T-helper 1 cell (primary cell): ENCODE measurements at regions not wholly inside any gene's neighbourhood (a gene's known extent, or its start where the extent isn't known, plus 50 kb on each side); places are given as distances from the start of the nearest gene placed in this dataset.

ENCODE experiments used
- DNase-seq, 5 donors: peaks; one replicate each; pipeline ENCODE4 v3.0.0-alpha.2; 2012 to 2020

DNA sequence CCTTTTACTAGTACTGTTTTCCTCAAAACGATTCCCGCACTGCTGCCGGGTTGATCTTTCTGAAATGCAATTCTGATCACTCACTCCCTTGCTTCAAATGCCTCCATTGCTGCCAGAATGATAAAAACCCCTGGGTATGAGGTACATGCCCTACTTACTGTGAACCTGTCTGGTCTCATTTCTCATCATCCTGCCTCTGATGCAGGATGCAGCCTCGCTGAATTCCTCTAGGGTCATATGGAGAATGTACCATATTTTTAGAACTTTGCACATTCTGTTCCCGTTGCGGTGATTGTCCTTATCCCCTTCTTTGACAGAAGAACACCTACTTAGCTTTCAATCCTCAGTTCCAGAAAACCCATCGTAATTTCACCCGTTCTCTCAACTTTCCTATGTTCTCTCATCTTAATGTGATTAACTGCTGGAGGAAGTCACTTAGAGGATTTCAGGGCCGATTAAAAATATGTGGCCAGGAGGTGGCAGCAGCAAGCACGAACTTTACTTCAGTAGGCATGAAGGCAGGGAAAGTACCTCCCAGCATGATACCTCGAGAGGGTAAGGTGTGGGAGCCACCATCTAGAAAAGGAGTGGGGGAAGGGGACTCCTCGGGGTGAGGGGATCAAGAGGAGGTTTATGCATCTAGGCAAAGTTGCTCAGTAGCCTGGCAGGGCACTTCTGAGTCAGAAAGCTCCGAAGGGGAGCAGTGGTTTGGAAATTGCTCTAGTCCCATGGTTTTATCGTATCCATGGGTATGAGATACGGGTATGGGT is 361.5 kb upstream of the ZP4 start:
- peak in 1 of 5 donors; percentile 5 for DNase-seq

GRCh38 chr1:238248356-238248755 is 357.6 kb upstream of the ZP4 start:
- DNase-seq = no peak

DNA sequence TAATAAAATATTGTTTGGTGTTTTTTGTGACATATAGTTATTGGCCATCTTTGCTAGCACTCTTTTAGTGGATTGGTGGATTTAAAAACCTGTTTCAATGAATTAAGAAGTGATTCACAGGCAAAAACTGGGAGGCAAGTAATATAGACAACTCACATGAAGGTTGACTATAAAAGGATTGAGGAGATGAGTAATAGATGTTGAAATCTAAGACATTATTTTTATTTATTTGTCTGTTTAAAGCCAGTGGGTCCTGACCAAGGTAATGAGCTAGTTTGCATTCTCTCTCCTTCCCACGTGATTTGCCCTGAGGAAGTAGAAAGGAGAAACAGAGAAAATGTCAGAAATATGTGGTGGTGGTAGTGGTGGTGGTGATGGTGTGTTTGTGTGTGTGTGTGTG is 351.5 kb upstream of the ZP4 start:
- DNase-seq = no peak

DNA sequence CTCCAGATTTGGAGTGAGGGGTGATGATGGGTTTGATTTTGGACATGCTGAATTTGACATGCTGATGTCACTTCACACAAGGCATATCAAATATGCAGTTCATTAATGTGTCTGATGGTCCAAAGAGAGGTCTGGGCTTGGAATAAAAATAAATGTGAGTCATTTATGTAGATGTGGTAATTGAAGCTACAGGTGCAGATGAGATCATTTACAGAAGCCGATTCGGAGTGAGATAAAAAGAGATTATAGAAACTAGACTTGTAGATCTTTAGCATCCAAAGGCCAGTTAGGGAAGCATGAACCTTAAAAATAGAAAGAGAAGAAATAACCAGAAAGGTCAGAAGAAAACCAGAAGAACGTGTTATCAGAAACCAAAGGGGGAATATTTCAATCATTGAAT is 350.9 kb upstream of the ZP4 start:
- no peak for DNase-seq

GRCh38 chr1:238239343-238239742 is 348.6 kb upstream of the ZP4 start:
- DNase-seq = no peak

DNA sequence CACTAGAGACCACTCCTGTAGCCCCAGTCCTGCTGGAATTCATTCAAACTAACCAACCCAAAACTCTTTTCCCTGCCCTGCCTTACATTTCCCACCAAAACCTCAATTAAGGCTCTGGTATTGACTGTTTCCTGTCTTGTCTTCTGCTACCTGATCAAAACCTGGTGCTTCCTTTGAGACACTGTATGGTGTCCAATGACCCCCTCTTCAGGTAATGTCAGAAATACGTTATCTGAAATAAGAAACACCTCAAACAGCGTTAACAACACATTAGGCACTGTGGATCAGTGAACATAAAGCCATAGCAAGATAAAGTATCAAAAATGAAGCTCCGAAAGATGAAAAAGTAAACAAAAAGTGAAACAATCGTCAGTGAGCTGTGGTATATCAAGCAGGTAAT is 343.2 kb upstream of the ZP4 start:
- no peak for DNase-seq

DNA sequence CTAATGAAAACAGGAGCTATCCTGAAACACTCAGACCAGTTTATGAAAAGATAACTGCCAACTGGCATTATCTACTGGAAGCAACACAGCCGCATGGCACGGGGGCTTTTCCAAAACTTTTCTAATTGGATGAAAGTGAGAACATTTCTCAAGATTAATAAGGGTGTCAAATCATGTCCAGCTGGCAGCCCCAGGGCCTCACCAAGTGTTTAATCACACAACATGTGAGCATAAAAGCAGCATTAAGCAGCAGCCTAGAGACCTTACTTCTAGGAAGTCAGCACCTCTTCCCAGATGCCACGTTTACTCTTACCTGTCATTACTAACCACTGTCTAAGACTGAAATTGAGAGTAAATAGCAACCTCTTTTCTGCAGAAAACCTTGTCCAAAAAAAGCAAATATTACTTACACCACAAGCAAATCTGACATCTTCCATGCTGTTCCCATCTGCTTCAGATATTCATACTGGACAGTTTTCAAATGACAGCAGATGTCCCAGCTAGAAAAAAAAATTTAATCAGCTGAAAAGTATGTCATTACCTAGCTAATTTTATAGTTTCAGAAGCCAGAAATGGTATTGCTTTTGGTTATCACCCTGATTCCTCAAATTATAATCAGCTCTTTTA is 341.5 kb upstream of the ZP4 start:
- no peak for DNase-seq

- DNase-seq = no peak
These were observed 336.1 kb upstream of the ZP4 start for GRCh38 chr1:238226810-238227209.

GRCh38 chr1:238223076-238223640 is 332.4 kb upstream of the ZP4 start:
- no peak for DNase-seq

- DNase-seq = no peak
These were observed 331.0 kb upstream of the ZP4 start for GRCh38 chr1:238221738-238222137.

GRCh38 chr1:238214449-238214848 is 323.7 kb upstream of the ZP4 start:
- no peak for DNase-seq

DNA sequence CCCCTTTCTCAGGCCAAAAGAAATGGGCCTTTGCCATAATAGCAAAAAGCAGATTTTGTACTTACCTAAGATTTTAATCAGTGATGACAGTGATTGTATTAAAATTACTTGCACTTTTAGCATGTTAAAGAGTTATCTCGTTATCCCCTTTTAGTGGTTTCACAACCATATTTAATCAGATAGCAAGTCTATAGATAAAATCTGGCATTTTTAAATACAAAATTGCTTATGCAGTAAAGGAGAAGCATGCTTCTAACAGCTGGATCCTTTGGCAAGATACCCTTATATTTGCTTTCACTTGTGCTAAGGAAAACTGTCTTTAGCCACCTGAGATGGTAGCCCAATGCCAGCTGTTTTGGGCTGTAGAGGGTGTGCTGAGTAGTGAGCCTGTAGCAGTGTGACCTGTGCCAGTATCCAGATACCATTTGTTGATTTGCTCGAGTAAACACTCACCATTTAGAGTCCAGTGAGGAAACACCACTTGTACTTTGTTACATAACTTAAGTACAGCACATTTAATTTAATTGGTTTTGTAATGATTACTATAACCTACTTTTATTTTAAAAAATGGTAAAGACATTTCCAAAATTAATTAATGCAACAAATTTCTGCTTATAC is 314.4 kb upstream of the ZP4 start:
- DNase-seq = no peak

DNA sequence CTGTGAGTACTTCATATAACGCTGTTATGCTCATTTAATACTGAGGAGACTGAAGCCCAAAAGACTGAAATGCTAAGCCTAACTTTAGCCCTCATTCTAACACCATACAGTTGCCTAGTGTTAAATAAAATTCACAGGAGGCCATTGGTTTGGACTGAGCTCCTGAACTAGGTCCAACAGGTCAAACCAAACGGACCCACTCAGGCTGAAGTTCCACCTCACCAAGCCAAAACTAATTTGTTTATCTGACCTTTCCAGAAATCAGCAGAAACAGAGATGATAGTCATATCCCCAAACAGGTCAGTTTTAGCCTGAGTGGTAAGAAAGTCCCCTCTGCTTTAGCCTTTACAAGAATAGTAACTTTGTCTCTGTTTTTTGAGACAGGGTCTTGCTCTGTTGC is 311.3 kb upstream of the ZP4 start:
- no peak for DNase-seq

DNA sequence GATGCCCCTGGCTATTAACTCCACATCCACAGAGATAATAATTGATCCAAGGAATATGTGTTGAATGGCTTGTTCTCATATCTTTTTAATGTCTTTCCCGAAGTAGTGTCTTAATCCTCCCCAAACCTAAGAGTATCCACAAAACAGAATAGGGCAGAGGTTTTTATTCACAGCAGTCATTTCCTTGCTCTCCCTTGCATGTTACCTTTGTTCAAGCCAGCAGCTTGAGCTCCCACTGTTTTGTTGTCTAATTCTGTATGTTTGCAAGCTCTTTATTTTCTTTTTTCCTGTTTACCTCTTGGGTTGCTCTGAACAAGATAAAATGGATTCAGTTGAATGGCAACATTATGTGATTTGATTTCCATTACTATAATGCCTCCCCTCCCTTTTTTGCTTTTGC is 308.6 kb upstream of the ZP4 start:
- DNase-seq = no peak

GRCh38 chr1:238196516-238196915 is 305.8 kb upstream of the ZP4 start:
- DNase-seq = no peak

DNA sequence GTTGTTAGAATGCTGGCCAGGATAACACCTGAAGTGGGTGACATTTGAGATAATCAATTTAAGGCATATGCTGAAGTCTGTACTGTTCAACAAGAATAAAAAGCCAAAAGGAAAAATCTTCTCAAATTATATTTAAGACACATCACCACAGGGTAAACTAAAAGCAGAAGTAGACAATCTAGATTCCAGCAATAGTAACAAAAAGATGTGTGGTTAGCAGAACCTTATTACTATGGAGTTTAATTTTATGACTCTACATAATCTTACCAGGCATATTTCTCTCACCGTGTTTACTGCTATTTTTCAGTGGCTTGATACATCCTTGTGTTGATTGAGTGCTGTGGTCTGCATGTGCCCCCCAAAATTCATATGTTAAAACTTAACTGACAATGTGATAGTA is 300.4 kb upstream of the ZP4 start:
- DNase-seq = no peak

- DNase-seq = no peak
These were observed 296.8 kb upstream of the ZP4 start for GRCh38 chr1:238187575-238187949.

GRCh38 chr1:238186887-238187574 is 296.3 kb upstream of the ZP4 start:
- DNase-seq = no peak

- no peak for DNase-seq
These were observed 287.4 kb upstream of the ZP4 start for GRCh38 chr1:238177960-238178645.

DNA sequence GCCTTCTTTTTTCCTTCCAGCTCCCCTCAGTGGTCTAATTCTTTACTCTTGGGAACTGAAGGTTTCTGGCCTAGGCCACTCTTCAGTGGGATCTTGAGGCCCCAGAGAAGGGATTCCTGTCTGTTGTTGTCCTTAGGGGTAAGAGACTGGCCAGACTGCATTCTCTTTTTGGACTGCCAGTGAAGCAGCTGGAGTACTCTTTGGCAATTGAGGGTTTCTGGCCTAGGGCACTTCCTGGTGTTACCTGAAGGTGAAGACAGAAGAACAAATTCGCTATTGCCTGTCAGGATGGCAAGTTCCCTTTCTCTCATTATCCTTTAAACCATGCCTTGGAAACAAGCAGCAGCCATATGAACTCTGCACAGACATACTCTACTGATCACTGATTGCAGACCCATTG is 286.6 kb upstream of the ZP4 start:
- no peak for DNase-seq

- DNase-seq = no peak
These were observed 285.7 kb upstream of the ZP4 start for GRCh38 chr1:238176441-238176840.

GRCh38 chr1:238171985-238172384 is 281.3 kb upstream of the ZP4 start:
- no peak for DNase-seq

DNA sequence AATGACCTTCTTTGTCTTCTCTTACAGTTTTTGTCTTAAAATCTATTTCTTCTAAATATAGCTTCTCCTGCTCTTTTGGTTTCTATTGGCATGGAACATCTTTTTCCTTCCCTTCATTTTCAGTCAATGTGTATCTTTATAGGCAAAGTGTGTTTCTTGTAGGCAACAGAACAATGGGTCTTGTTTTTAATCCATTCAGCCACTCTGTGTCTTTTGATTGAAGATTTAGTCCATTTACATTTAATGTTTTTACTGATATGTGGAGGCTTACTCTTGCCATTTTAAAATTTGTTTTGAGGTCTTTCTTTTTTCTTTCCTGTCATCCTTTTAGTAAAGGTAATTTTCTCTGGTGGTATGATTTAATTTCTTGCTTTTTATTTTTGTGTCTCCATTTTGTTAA is 271.2 kb upstream of the ZP4 start:
- DNase-seq = no peak
